Astrocyte (in vitro differentiated cells and primary cell): ENCODE measurements at regions not wholly inside any gene's neighbourhood (a gene's known extent, or its start where the extent isn't known, plus 50 kb on each side); places are given as distances from the start of the nearest gene placed in this dataset.

Experiments used
- DNase-seq: peaks from one replicate; pipeline ENCODE4 v3.0.0-alpha.2; 2010; ENCODE audit warnings: low read depth
- FAIRE-seq: peaks from 2 replicates; lab custom pipeline; 2011; peaks lifted over from hg19 to GRCh38; lab: Jason Lieb, UNC
- H2AFZ ChIP-seq: 2 replicates; pipeline ENCODE4 v1.6.0; 2012; ENCODE audit warnings: low read depth, low read length, inconsistent platforms
- H3K27ac ChIP-seq: 2 replicates; pipeline ENCODE4 v1.5.1; 2011; ENCODE audit warnings: low read depth, low read length, inconsistent platforms
- H3K27me3 ChIP-seq: 2 replicates; pipeline ENCODE4 v1.6.0; 2011; ENCODE audit warnings: low read length, inconsistent platforms; ENCODE audit not compliant: insufficient read depth
- H3K36me3 ChIP-seq: 2 replicates; pipeline ENCODE4 v1.5.1; 2011; ENCODE audit warnings: low read length, inconsistent platforms; ENCODE audit not compliant: insufficient read depth
- H3K4me1 ChIP-seq: 2 replicates; pipeline ENCODE4 v1.5.1; 2011; ENCODE audit warnings: low read length, inconsistent platforms; ENCODE audit not compliant: insufficient read depth
- H3K4me2 ChIP-seq: 2 replicates; pipeline ENCODE4 v1.6.0; 2012; ENCODE audit warnings: low read length, inconsistent platforms
- H3K4me3 ChIP-seq: 2 replicates; pipeline ENCODE4 v1.5.1; 2011; ENCODE audit warnings: low read depth, mild to moderate bottlenecking, low read length, inconsistent platforms; ENCODE audit not compliant: insufficient read depth
- H3K79me2 ChIP-seq: 2 replicates; pipeline ENCODE4 v1.6.0; 2012; ENCODE audit warnings: mild to moderate bottlenecking, low read length, inconsistent platforms; ENCODE audit not compliant: insufficient read depth
- H3K9ac ChIP-seq: 2 replicates; pipeline ENCODE4 v1.6.0; 2012; ENCODE audit warnings: mild to moderate bottlenecking, low read length, inconsistent platforms
- H3K9me3 ChIP-seq: 2 replicates; pipeline ENCODE4 v1.5.1; 2012; ENCODE audit warnings: low read depth, mild to moderate bottlenecking, low read length, inconsistent platforms; ENCODE audit not compliant: insufficient read depth
- H4K20me1 ChIP-seq: 2 replicates; pipeline ENCODE4 v1.6.0; 2012; ENCODE audit warnings: low read length, inconsistent platforms; ENCODE audit not compliant: insufficient read depth
- H3K27ac Mint-ChIP-seq: one replicate; pipeline ENCODE4 v1.8.0; 2021; ENCODE audit warnings: mild to moderate bottlenecking, mixed read lengths; ENCODE audit not compliant: unreplicated experiment
- H3K27me3 Mint-ChIP-seq: one replicate; pipeline ENCODE4 v1.8.0; 2021; ENCODE audit warnings: low read depth, mixed read lengths; ENCODE audit not compliant: unreplicated experiment
- H3K36me3 Mint-ChIP-seq: one replicate; pipeline ENCODE4 v1.8.0; 2021; ENCODE audit warnings: low read depth, mixed read lengths; ENCODE audit not compliant: unreplicated experiment
- H3K4me1 Mint-ChIP-seq: one replicate; pipeline ENCODE4 v1.8.0; 2021; ENCODE audit warnings: low read depth, mixed read lengths; ENCODE audit not compliant: unreplicated experiment
- H3K4me3 Mint-ChIP-seq: one replicate; pipeline ENCODE4 v1.8.0; 2021; ENCODE audit warnings: mild to moderate bottlenecking, moderate library complexity, mixed read lengths; ENCODE audit not compliant: unreplicated experiment
- H3K9me3 Mint-ChIP-seq: one replicate; pipeline ENCODE4 v1.8.0; 2021; ENCODE audit warnings: mild to moderate bottlenecking, mixed read lengths; ENCODE audit not compliant: unreplicated experiment
- CTCF ChIP-seq: IDR thresholded peaks from 2 replicates; pipeline ENCODE4 v1.5.1; 2011; ENCODE audit warnings: low read depth, mild to moderate bottlenecking, inconsistent platforms, low read length, moderate library complexity; ENCODE audit not compliant: insufficient read depth
- EZH2 ChIP-seq: IDR thresholded peaks from 2 replicates; pipeline ENCODE4 v1.6.1; 2012; ENCODE audit warnings: mild to moderate bottlenecking, low read length, inconsistent platforms; ENCODE audit not compliant: insufficient read depth

GRCh38 chr12:9343731-9344130 lies 135.5 kb upstream of the PZP start:
- Histone ChIP-seq H3K27me3 (no peaks in the 10 kb centered on the region), H3K27ac (no peak overlapping the region), H2AFZ (no peak overlapping the region), H3K4me2 (no peak overlapping the region), H3K4me3 (no peak overlapping the region), H4K20me1 (no peaks in the 10 kb centered on the region), H3K79me2 (no peaks in the 10 kb centered on the region), H3K9ac (no peak overlapping the region), H3K4me1 (no peaks in the 10 kb centered on the region), H3K9me3 (no peaks in the 10 kb centered on the region), H3K36me3 (no peaks in the 10 kb centered on the region)
- Mint-ChIP-seq H3K9me3 (peaks cover 5% of the 10 kb centered on the region), H3K27ac (no peak overlapping the region), H3K36me3 (no peaks in the 10 kb centered on the region), H3K4me1 (no peaks in the 10 kb centered on the region), H3K27me3 (no peaks in the 10 kb centered on the region), H3K4me3 (no peak overlapping the region)
- DNase-seq (no peak), FAIRE-seq (no peak)
- TF ChIP-seq CTCF (no peak), EZH2 (no peak)

DNA sequence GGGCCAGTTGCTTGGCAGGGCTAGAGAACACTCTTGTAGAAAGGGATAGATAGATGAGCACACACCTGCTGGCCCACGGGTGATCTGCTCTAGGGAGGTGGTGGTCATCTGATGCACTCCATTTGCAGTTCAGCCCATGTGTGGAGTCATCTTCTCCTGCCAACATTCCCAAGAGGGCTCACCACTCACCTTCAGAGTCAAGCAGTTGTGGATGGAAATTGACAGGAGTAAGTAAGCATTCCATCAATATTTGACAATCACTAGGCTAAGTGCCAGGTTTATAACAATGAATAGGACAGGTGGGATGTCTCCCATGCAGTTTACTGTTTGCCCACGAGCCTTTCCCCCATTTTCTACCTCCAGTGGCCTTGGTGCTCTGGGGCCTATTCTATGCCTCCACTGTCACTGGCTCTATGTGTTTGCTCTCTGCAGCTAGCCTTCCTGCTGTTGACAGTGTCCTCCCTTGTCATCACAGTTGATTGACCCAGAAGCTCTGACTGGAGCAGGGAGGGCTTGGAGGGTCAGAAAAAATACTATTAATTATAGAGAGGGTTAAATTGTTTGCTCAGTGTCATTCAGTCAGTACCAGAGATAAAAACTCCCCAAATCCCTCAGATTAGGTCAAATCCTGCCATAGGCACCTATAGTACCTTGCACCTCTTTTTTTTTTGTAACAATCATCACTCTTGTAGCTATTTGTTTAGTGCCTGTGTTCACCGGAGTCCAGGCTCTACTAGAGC lies 134.6 kb upstream of the PZP start:
- Mint-ChIP-seq H3K4me1 (no peaks in the 10 kb centered on the region), H3K27me3 (peaks cover 2% of the 10 kb centered on the region), H3K27ac (no peak overlapping the region), H3K4me3 (no peak overlapping the region), H3K36me3 (no peaks in the 10 kb centered on the region), H3K9me3 (peaks cover 6% of the 10 kb centered on the region)
- H3K4me3 ChIP-seq, result no peak overlapping the region
- no peaks in the 10 kb centered on the region for H3K79me2 ChIP-seq
- H3K9ac ChIP-seq, result no peak overlapping the region
- no peak overlapping the region for H3K4me2 ChIP-seq
- no peaks in the 10 kb centered on the region for H4K20me1 ChIP-seq
- no peak for DNase-seq
- no peak overlapping the region for H3K27ac ChIP-seq
- H2AFZ ChIP-seq, result no peak overlapping the region
- TF ChIP-seq CTCF, result no peak
- H3K9me3 ChIP-seq, result no peaks in the 10 kb centered on the region
- H3K4me1 ChIP-seq, result no peaks in the 10 kb centered on the region
- no peak for FAIRE-seq
- no peaks in the 10 kb centered on the region for H3K27me3 ChIP-seq
- no peaks in the 10 kb centered on the region for H3K36me3 ChIP-seq

DNA sequence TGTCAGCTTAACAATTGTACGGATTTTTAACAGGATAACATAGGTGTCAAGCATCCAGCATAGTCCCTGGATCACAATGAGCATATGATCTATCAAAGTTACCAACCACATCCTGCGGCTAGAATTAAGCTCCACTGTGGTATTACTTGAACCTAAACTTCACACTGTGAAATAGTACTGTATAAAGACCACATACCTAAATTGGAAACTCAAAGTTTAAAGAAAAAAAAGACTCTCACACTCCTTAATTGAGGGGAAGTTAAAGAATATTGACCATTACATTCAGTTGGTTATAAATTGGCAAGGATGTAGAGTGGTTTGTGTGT lies 133.0 kb upstream of the PZP start:
- Histone ChIP-seq H3K27me3 (no peaks in the 10 kb centered on the region), H3K79me2 (no peaks in the 10 kb centered on the region), H3K36me3 (no peaks in the 10 kb centered on the region), H3K9ac (no peak overlapping the region), H3K27ac (no peak overlapping the region), H3K4me1 (no peaks in the 10 kb centered on the region), H4K20me1 (no peaks in the 10 kb centered on the region), H3K4me3 (no peak overlapping the region), H3K4me2 (no peak overlapping the region), H3K9me3 (no peaks in the 10 kb centered on the region), H2AFZ (no peak overlapping the region)
- no peak overlapping the region for H3K4me3 Mint-ChIP-seq
- FAIRE-seq (no peak), DNase-seq (no peak)
- peaks cover 2% of the 10 kb centered on the region for H3K27me3 Mint-ChIP-seq
- peaks cover 12% of the 10 kb centered on the region for H3K9me3 Mint-ChIP-seq
- TF ChIP-seq EZH2, result no peak
- TF ChIP-seq CTCF, result no peak
- no peak overlapping the region for H3K27ac Mint-ChIP-seq
- no peaks in the 10 kb centered on the region for H3K36me3 Mint-ChIP-seq
- no peaks in the 10 kb centered on the region for H3K4me1 Mint-ChIP-seq
